Panc1 (cell line): ENCODE measurements at regions not wholly inside any gene's neighbourhood (a gene's known extent, or its start where the extent isn't known, plus 50 kb on each side); places are given as distances from the start of the nearest gene placed in this dataset.

Experiments used
- ATAC-seq: fragments of 200-7000 bp; cut with Tn5 transposase; 2 replicates; pipeline ENCODE4 v1.9.1; 2020; ENCODE audit warnings: mild to moderate bottlenecking, moderate library complexity
- BruUV-seq: library from RNA; stranded (reverse); fragments of 400-500 nt; replicated peaks from 2 replicates; lab custom pipeline; 2021; lab: Mats Ljungman, UMichigan
- CTCF ChIA-PET: fragments of 300-600 bp; sonication (Branson Sonifier 250); formaldehyde crosslinking; loops from one replicate; lab custom pipeline; 2022; ENCODE audit warnings: antibody characterized with exemption; lab: Charles Lee
- POLR2A ChIA-PET: fragments of 300-600 bp; sonication (Branson Sonifier 250); formaldehyde crosslinking; loops from one replicate; lab custom pipeline; 2022; ENCODE audit warnings: antibody characterized with exemption; lab: Charles Lee
- DNase-seq: peaks from one replicate; pipeline ENCODE4 v3.0.0-alpha.2; 2010; ENCODE audit warnings: low read depth, low spot score
- H3K27ac ChIP-seq: 2 replicates; pipeline ENCODE4 v1.5.1; 2011; ENCODE audit warnings: mild to moderate bottlenecking, low read length, inconsistent platforms
- H3K27me3 ChIP-seq: fragments of 200-500 bp; sonication (Bioruptor generic); 2 replicates; pipeline ENCODE4 v1.6.0; 2014; ENCODE audit warnings: low read length, inconsistent platforms; ENCODE audit not compliant: control insufficient read depth, insufficient read depth
- H3K36me3 ChIP-seq: fragments of 200-500 bp; sonication (Bioruptor generic); 2 replicates; pipeline ENCODE4 v1.5.1; 2014; ENCODE audit warnings: inconsistent platforms, mild to moderate bottlenecking, low read length, moderate library complexity; ENCODE audit not compliant: control insufficient read depth, insufficient read depth
- H3K4me1 ChIP-seq: 2 replicates; pipeline ENCODE4 v1.5.1; 2011; ENCODE audit warnings: inconsistent platforms, mild to moderate bottlenecking, low read length, moderate library complexity; ENCODE audit not compliant: control insufficient read depth, insufficient read depth
- H3K4me3 ChIP-seq, 2 experiments: 2 replicates each; pipeline ENCODE4 v1.5.1; 2011 to 2012; ENCODE audit warnings: low read depth in 2 of 2, low read length in 2 of 2, mild to moderate bottlenecking in 2 of 2, inconsistent platforms in 1 of 2, moderate library complexity in 1 of 2
- H3K9me3 ChIP-seq: fragments of 200-500 bp; sonication (Bioruptor generic); 2 replicates; pipeline ENCODE4 v1.5.1; 2014; ENCODE audit warnings: low read depth, mild to moderate bottlenecking, inconsistent platforms, low read length, moderate library complexity; ENCODE audit not compliant: control insufficient read depth, insufficient read depth
- CTCF ChIP-seq: fragments of 450-650 bp; IDR thresholded peaks from 2 replicates; pipeline ENCODE4 v1.5.1; 2017; ENCODE audit warnings: mild to moderate bottlenecking
- POLR2AphosphoS5 ChIP-seq: IDR thresholded peaks from 2 replicates; pipeline ENCODE4 v1.6.1; 2012; ENCODE audit warnings: mild to moderate bottlenecking, low read depth, low read length, moderate library complexity
- REST ChIP-seq, 2 experiments: IDR thresholded peaks; 2 replicates each; pipeline ENCODE4 v1.6.1; 2011 to 2012; ENCODE audit warnings: low read depth in 2 of 2, control low read depth in 1 of 2, low read length in 1 of 2, mild to moderate bottlenecking in 1 of 2, moderate library complexity in 1 of 2; ENCODE audit not compliant: insufficient read depth in 1 of 2
- SIN3A ChIP-seq: IDR thresholded peaks from 2 replicates; pipeline ENCODE4 v1.6.1; 2012; ENCODE audit warnings: low read depth, mild to moderate bottlenecking, low read length, moderate library complexity, borderline replicate concordance; ENCODE audit not compliant: insufficient read depth
- TCF7L2 ChIP-seq: IDR thresholded peaks from 2 replicates; pipeline ENCODE4 v1.6.1; 2011; ENCODE audit warnings: mild to moderate bottlenecking, low read depth, low read length, inconsistent platforms
- in situ Hi-C: cut with HindIII; loops from 2 replicates; pipeline ENCODE4 v1.10.0; 2016; ENCODE audit warnings: low sequenced_read_pairs, low pct_unique_long_range_greater_than_20kb
- intact Hi-C: fragments of 100-400 bp; cut with micrococcal nuclease; formaldehyde crosslinking; loops from one replicate; pipeline ENCODE4 v1.10.0; 2022; ENCODE audit not compliant: unreplicated experiment

- in situ Hi-C loops = no loop called here
- H3K9me3 ChIP-seq = no peaks in the 10 kb centered on the region
- no peaks in the 10 kb centered on the region for H3K36me3 ChIP-seq
- ChIA-PET POLR2A (no interaction called here), CTCF (no interaction called here)
- BruUV-seq = no TSS peak
- TF ChIP-seq SIN3A = no peak
- no peak for TF ChIP-seq CTCF
- no peak for TF ChIP-seq TCF7L2
- TF ChIP-seq POLR2AphosphoS5 = no peak
- no peak for TF ChIP-seq REST (IDR thresholded peaks at IDR 0.05; ENCODE audit: insufficient read depth in 1 of 2, low read depth in 2 of 2, low read length in 1 of 2)
- H3K27me3 ChIP-seq = no peaks in the 10 kb centered on the region
- no peak overlapping the region for H3K4me3 ChIP-seq
- DNase-seq (no peak), ATAC-seq (no peak)
- no peaks in the 10 kb centered on the region for H3K4me1 ChIP-seq
- intact Hi-C loops = no loop called here
- no peak overlapping the region for H3K27ac ChIP-seq
These were observed 143.5 kb upstream of the ZMIZ1 start for GRCh38 chr10:78925275-78925674.

GRCh38 chr10:78925800-78926319 is 142.9 kb upstream of the ZMIZ1 start:
- Histone ChIP-seq H3K4me3 (no peak overlapping the region), H3K36me3 (no peaks in the 10 kb centered on the region), H3K27me3 (no peaks in the 10 kb centered on the region), H3K27ac (no peak overlapping the region), H3K4me1 (no peaks in the 10 kb centered on the region), H3K9me3 (no peaks in the 10 kb centered on the region)
- CTCF ChIA-PET = no interaction called here
- ATAC-seq (no peak), DNase-seq (no peak)
- TF ChIP-seq SIN3A (no peak), CTCF (no peak), REST (IDR thresholded peaks at IDR 0.05; ENCODE audit: insufficient read depth in 1 of 2, low read depth in 2 of 2, low read length in 1 of 2) (no peak), TCF7L2 (no peak), POLR2AphosphoS5 (no peak)
- intact Hi-C loops (no loop called here), in situ Hi-C loops (no loop called here)
- POLR2A ChIA-PET = no interaction called here
- BruUV-seq = no TSS peak
